Endothelial cell of hepatic sinusoid (primary cell): ENCODE measurements at regions not wholly inside any gene's neighbourhood (a gene's known extent, or its start where the extent isn't known, plus 50 kb on each side); places are given as distances from the start of the nearest gene placed in this dataset.
"Not testable (repeated sequence)": the region's sequence is repeated elsewhere in the genome, so short reads cannot be mapped to it uniquely, and the experiment has no call there.

Experiments
- in situ Hi-C: cut with HindIII; loops from 2 replicates; pipeline ENCODE4 v1.10.0; 2017; ENCODE audit warnings: low sequenced_read_pairs

GRCh38 chr1:116292929-116293725 is 79.9 kb upstream of the ATP1A1 start:
- in situ Hi-C loops = no loop called here

DNA sequence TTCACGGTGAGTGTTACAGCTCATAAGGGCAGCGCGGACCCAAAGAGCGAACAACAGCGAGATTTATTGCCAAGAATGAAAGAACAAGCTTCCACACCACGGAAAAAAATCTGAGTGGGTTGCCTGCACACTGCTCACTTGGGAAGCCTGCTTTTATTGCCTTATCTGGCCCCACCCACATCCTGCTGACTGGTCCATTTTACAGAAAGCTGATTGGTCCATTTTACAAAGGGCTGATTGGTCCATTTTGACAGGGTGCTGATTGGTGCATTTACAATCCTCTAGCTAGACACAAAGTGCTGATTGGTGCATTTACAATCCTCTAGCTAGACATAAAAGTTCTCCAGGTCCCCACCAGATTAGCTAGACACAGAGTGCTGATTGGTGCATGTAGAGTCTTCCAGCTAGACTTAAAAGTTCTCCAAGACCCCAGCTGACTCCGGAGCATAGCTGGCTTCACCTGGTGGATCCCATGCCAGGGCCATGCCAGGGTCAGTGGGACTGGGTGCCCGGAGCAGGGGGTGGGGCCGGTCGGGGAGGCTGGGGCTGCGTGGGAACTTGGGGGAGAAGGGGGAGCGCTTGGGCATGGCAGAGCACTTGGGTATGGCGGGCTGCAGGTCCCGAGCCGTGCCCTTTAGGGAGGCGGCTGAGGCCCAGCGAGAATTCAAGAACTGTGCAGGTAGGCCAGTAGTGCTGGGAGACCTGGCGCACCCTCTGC is 75.4 kb upstream of the ATP1A1 start:
- in situ Hi-C loops = no loop called here

DNA sequence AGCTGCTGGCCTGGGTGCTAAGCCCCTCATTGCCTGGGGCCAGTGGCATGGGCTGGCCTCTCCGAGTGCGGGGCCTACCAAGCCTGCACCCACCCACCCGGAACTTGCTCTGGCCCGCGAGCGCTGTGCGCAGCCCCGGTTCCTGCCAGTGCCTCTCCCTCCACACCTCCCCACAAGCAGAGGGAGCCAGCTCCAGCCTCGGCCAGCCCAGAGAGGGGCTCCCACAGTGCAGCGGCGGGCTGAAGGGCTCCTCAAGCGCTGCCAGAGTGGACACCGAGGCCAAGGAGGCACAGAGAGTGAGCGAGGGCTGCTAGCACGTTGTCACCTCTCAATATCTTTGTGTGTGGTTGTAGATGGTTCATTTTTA is 74.8 kb upstream of the ATP1A1 start:
- in situ Hi-C loops = not testable (repeated sequence)

DNA sequence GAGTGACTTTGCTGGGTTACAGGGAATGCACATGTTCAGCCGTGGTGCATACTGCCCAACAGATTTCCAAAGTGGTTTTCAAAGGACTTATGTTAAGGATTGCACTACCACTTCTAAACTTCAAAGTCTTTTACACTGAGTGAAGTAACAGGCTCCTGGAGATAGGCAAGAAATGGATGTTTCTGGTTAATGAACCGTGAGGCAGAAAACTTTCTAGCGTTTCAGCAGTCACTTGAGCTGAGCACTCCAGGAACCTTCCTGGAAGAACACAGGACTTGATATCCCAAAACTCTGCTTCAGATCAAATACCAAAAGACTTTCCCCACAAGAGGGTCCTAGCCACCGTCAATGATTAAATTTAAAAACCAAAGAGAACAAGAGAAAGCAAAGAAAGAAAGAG is 74.3 kb upstream of the ATP1A1 start:
- in situ Hi-C loops = no loop called here

GRCh38 chr1:116299248-116299647 is 73.8 kb upstream of the ATP1A1 start:
- in situ Hi-C loops = no loop called here

- in situ Hi-C loops = no loop called here
Observed at GRCh38 chr1:116302281-116302680, 70.8 kb upstream of the ATP1A1 start.

DNA sequence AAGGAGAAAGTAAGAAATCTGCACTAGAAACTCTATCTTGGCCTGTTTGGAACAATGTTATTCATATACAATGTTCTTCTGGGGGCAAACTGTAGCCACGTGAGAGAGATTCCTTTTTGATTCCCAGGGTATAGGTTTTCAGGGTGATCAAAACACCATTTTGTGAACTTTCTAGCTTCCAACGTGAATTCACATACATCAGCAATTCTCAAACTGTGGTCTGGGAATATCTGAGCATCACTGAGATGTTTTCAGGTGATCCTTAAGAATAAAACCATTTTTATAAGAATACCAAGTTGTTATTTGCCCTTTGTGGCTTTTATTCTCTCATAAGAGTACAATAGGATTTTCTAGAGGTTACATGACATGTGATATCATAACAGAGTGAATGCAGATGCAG is 66.9 kb upstream of the ATP1A1 start:
- in situ Hi-C loops = no loop called here

DNA sequence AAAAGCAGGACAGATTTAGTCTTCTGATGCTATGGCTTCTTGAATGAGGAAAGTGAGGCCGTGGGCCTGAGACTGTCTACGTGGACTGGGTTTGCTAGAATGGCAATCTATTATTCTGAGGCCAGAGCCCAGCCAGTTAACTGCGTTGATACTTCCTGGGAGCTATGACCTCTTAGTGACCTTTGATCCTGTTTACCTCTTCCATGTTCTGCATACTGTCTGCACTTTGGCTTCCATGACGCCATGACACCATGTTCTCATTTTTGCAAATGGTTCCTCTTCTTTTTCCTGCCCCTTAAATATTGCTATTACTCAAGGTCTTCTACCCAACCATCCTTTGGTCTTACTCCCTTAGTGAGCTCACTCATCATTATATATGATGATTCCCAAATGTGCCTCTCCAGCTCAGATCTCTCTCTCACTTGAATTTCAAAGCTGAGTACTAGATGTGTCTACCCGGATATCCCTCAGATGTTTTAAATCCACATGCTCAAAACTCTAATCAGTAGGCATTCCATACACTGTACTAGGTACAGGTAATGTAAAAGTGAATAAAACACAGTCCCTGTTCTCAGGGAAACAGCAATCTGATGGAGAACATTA is 66.1 kb upstream of the ATP1A1 start:
- in situ Hi-C loops = no loop called here

DNA sequence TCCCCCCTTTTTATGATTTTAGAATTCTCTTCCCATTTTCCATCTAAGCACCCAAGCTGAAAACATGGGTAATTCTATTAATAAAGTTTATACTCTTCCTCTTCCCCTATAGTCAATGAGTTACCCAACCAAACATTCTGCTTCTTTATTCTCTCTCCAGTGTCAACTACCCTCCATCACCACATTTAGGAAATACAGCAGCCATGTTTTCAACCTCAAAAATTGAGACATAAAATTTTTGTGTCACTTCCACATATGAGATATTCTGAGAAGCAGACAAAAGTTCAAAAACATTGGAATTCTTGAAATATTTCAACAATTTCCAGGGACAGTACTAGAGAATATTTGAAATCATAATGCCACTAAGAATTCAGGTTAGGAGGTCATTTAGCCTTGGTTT is 64.8 kb upstream of the ATP1A1 start:
- in situ Hi-C loops = no loop called here

DNA sequence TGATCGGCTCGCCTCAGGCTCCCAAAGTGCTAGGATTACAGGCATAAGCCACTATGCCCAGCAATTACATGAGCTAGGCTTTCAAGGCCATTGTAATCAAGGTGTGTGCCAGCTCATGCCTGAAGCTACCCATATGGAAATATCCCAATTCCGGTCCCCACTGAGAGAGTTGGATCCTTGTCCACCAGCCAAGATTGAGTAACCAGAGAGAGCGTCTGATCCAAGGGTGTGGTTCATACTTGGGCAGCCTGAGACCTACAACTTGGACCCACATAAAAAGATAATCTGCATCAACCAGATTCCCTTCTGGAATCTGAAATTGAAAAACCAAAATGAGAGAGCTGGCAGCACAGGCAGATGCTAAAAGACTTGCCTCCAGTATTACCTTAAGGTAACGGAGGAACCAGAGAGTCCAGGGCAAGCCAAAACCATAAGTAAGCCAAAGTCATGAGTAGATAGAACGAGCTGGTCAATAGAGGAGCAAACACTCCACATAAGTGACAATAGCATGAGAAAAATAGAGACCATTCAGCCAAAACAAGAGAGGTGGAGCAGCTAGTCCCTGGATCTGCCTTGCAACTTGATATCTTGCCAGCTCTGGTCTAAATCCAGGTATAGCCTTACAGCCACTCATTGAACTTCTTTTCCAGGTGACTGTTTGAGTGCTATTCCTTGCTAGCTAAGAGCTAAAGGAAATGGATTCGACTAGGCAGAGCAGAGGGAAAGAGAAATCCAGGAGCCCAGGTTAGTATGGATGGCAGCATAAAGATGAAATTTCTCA is 63.8 kb upstream of the ATP1A1 start:
- in situ Hi-C loops = no loop called here

DNA sequence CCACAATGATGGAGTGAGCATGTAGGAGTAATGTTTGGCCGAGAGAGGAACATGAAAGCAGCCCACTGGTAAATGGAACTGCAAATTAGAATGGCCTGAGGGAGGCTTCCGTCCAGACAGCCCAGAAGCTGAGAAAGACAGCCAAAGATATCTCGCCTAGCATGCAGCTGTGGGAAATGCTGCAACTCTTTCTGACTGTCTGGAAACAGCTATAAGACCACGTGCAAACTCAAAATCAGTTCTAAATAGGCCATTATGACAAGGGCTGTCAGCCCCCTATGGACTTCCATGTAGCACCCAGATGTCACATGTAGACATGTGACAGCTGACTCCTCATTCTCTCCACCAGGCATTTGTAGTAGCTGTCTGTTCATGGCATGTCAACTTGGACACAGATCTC is 62.9 kb upstream of the ATP1A1 start:
- in situ Hi-C loops = no loop called here

DNA sequence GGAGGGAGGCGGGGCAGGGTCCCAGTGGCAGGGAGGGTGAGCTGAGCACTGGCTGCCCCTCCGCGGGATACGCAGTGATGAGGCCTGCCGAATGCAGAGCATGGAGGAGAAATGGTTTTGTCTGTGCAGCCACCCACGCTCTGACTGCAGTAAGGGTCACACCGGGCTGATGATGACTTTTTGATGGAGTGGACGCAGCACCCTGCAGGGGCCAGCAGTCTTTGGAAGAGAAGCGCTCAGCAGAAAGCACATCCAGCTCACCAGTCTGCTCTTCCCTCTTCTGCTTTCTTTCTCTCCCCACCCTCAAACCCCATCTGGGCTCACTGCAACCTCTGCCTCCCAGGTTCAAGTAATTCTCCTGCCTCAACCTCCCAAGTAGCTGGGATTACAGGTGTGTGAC is 61.9 kb upstream of the ATP1A1 start:
- in situ Hi-C loops = no loop called here

DNA sequence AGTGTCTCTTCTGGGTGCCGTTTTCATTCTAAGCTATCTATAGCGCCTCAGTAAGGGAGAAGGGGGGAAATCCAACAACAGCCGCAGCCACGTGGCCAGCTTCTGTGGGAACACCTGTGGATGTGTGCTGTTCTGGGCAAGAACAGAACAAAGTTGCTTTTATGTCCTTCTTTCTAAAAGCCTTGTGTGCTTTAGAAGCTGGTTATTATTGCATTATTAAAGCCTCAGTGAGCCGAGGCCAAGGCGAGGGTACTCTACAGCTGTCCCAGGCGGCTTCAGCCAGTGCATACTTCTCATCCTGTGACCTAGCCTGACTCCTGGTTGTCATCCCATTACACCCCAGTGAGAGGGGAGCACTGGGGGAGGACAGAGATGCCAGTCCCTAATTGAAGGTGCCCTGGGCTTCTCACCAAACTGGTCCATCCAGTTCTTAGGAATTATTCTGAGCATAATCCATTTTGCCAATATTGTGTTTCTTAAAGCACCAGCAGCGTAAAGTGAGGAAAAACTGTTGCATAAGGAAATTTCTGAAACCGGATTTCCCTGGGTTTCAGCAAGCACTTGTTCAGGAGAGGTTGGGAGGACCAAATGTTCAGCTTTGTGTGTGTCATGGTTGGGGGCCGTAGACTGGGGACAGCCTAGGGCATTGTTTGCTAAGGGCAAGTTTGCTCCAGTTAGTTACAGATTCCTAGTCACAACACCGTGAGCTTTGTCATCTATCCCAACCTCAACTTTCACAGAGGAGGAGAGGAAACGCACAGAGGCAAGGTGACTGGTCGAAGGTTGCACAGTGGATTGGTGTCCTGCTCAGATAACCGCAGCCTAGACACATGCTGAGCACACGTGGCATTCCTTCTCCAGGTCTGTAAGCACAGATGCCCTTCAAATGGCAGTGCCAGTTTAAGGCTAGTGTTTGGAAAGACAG is 61.0 kb upstream of the ATP1A1 start:
- in situ Hi-C loops = no loop called here

DNA sequence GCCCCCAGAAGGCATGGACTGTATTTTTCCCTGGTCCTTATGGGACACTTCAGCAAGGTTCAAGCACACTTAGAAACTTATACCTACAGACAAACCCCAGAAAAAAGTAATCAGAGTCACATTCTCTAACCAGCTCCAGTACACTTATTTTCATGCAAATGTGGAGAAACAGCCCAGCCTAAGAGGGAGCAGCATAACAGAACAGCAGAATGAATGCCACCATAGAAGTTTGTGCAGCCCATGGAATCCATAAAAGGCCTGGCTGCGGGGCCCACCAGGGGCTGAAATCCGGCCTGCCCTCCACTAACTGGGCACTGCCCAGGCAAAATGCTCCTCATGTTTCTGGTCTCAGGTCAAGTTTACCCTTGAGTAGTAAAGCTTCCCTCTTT is 60.4 kb upstream of the ATP1A1 start:
- in situ Hi-C loops = no loop called here

- in situ Hi-C loops = no loop called here
Observed at GRCh38 chr1:116313776-116314175, 59.3 kb upstream of the ATP1A1 start.

DNA sequence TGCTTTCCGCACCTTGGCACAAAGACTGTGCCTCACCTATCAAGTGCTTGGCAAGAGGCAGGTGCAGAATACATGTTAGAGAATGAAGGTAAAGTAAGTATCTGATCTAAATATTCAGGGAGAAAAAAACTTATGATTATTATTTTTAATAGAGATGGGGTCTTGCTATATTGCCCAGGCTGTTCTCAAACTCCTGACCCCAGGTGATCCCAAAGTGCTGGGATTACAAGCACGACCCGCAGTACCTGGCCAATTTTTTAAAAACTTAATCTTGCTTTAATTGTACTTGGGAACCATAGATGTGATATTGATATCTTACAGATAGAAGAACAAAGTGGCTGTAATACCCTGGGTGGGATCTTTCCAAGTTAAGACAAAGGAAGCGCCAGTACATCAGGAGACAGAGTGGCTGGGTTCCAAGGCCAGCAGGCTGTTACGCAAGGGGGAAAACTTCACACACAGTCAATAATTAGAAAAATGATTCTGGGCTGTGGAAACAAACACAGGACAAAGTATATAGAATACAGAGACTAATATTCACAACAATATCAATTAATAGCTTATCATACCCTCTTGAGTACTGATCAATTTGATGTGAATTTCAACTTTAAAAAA is 58.6 kb upstream of the ATP1A1 start:
- in situ Hi-C loops = no loop called here

DNA sequence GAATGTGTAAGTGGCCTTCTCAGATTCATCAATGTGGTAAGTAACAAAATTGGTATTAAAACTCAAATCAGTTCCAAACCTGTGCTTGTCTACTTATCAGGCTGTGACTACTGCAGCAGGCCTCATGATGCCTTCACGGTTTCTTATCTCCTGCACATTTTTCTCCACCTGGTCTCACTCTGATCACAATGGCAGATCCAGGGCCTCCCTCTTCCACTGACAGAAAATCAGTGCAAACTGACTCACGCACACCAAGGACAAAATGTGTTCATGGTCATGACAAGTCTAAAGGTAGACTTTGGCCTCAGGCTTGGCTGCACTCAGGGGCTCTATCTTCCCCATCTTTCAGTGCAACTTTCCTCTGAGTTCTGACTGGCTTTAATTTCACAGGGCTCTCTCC is 56.7 kb upstream of the ATP1A1 start:
- in situ Hi-C loops = no loop called here

DNA sequence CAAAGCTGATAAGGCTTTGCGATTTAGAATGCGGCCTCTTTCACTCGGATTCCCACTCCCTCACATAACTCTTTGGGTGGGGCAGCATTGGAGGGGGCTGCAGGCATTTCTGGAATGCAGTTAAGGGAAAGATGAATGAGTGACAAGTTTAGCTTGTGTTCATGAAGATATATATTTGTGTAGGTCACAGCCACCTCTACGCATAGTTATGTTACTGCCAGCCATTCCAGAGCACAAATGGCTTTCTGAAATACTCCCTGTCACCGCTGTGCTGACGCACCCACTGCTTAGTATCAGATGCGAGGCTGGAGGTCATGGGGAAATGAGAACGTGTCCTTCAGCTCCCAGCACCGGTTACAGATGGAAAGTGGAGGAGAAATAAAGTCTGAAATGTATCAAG is 54.1 kb upstream of the ATP1A1 start:
- in situ Hi-C loops = no loop called here

GRCh38 chr1:116320874-116321273 is 52.2 kb upstream of the ATP1A1 start:
- in situ Hi-C loops = no loop called here

- in situ Hi-C loops = no loop called here
Observed at GRCh38 chr1:116321766-116322175, 51.3 kb upstream of the ATP1A1 start.
